ENCODE measurements at regions not wholly inside any gene's neighbourhood (a gene's known extent, or its start where the extent isn't known, plus 50 kb on each side); places are given as distances from the start of the nearest gene placed in this dataset.

- no peak overlapping the region for H3K4me3 ChIP-seq (ENCODE audit: low read length)
- TF ChIP-seq ZNF274 (IDR thresholded peaks at IDR 0.05; ENCODE audit: low read depth, low read length), result no peak
Measured at GRCh38 chr5:146993876-146994530, 115.4 kb upstream of the PPP2R2B start.

DNA sequence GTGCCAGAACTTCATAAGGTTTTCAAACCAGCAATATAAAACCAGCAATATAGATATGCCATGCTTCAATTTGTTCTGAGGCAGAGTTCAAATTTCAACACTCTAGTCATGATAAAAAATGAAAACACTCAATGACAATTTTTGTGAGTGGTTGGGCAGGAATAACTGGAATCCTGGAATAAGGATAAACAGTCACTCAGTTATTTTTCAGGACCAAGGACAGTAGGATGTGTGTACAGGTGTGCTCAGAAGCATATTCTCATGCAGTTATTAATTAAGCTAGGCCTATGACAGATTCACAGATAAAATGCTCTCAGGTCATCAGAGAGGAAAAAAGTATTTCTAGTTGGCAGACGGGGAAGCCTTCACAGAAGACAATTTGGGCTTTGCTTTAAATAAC lies 117.3 kb upstream of the PPP2R2B start:
- no peak for TF ChIP-seq ZNF274 (IDR thresholded peaks at IDR 0.05; ENCODE audit: low read depth, low read length)
- H3K4me3 ChIP-seq (ENCODE audit: low read length), result no peak overlapping the region

DNA sequence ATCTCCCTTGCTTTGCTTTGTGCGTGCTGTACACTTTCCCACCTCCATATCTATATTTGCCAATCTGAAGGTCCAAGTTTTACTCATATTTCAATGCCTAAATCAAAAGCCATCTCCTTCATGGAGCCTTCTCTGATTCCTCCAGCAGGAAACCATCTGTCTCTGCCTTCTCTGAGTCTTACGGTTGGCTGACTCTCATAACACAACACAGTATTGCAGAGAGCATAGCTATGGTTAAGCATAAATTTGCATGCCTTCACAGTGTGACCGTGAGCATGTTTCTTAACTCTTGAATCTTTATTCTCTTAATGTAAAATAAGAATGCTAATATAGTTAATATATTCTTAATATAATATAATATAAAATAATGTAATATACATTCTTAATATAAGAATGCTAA lies 136.8 kb upstream of the PPP2R2B start:
- no peak for TF ChIP-seq ZNF274 (IDR thresholded peaks at IDR 0.05; ENCODE audit: low read depth, low read length)
- H3K4me3 ChIP-seq (ENCODE audit: low read length), result no peak overlapping the region

DNA sequence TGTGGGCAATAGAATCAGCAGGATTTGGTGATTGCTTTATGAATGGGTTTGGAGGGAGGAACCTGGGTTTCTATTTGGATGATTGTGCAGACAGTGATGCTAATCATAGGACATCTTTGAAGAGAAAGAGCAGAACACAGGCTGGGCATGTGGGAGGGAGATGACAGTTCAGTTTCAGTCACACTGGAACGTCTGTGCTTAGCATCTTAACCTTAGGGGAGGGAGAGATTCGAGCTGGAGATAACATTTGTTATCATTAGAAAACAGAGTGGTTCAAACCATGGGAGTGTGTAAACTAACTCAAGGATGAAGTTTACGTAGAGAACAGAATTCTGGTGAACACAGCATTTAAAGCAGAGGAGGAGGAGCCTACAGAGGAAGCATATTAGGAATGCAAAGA lies 138.6 kb upstream of the PPP2R2B start:
- TF ChIP-seq ZNF274 (IDR thresholded peaks at IDR 0.05; ENCODE audit: low read depth, low read length), result no peak
- no peak overlapping the region for H3K4me3 ChIP-seq (ENCODE audit: low read length)

- TF ChIP-seq ZNF274 (IDR thresholded peaks at IDR 0.05; ENCODE audit: low read depth, low read length), result no peak
Measured at GRCh38 chr5:147017621-147018020, 139.1 kb upstream of the PPP2R2B start.

DNA sequence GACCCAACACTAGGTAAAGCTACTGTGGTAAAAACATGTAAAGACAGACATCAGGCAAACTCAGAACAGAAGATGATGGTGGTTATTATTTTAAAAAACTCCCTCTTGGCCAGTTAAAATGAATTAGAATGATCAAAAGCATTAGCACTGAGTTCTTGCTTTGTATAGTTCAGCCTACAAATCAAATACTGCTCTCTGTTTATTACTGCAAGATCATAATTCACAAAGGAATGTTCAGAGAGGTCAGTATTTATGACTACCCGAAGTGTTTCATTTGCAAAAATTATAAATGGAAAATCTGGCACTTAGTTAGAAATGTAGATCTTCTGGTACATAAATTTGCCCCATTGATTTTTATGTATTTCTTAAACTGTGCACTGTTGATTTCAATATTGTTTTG lies 140.3 kb upstream of the PPP2R2B start:
- H3K4me3 ChIP-seq (ENCODE audit: low read length), result no peak overlapping the region
- no peak for TF ChIP-seq ZNF274 (IDR thresholded peaks at IDR 0.05; ENCODE audit: low read depth, low read length)

More at GRCh38 chr5:147017621-147018020, 139.1 kb upstream of the PPP2R2B start:
- no peak overlapping the region for H3K4me3 ChIP-seq (ENCODE audit: low read length)

- no peak for TF ChIP-seq ZNF274 (IDR thresholded peaks at IDR 0.05; ENCODE audit: low read depth, low read length)
- no peak overlapping the region for H3K4me3 ChIP-seq (ENCODE audit: low read length)
Measured at GRCh38 chr5:147036691-147037245, 158.2 kb upstream of the PPP2R2B start.

DNA sequence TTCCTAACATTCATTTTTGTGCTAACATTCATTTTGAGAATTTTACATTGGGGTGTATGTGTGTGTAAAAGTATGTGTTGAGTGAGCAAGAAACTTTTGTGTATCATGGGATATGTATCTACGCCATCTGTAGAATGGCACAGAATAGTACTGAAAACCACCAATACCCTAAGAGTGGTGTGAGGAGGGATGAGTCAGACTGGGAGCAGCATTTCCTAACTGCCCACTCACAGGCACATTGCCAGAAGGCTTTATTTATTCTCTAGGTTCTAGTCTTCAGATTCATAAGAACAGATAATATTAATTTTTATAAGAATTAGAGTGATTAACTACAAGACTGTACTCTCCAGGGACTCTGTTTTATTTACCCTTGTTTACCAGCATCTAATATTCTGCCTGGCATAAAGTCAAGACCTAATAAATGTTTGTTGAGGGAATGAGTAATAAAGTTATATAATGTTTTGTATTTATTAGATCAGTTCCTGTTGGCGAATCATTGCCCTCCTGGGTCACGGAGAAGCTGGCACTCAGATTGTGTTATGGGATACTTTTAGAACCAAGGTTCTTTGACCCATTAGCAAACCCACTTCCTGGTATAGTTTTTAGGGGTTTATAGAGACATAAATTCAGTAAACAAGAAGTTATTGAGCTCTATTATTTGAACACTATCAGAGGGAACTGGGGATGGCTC lies 159.1 kb upstream of the PPP2R2B start:
- TF ChIP-seq ZNF274 (IDR thresholded peaks at IDR 0.05; ENCODE audit: low read depth, low read length), result no peak
- no peak overlapping the region for H3K4me3 ChIP-seq (ENCODE audit: low read length)

- TF ChIP-seq ZNF274 (IDR thresholded peaks at IDR 0.05; ENCODE audit: low read depth, low read length), result no peak
- no peak overlapping the region for H3K4me3 ChIP-seq (ENCODE audit: low read length)
Measured at GRCh38 chr5:147040856-147041255, 162.3 kb upstream of the PPP2R2B start.

- no peak overlapping the region for H3K4me3 ChIP-seq (ENCODE audit: low read length)
- TF ChIP-seq ZNF274 (IDR thresholded peaks at IDR 0.05; ENCODE audit: low read depth, low read length), result no peak
Measured at GRCh38 chr5:147044572-147045273, 166.2 kb upstream of the PPP2R2B start.

DNA sequence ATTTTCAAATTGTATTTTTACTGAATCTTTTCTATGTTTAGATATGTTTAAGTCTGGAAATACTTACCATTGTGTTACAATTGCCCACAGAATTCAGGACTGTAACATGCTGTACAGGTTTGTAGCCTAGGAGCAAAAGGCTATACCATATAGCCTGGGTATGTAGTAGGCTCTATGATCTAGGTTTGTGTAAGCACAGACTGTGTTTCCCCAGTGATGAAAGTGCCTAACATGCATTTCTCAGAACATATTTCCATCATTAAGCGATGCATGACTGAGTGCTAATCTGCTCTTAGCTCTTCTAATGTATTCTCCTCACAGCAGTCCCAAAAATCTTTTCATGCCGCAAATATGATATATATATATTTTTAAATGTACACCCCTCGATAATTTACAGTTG lies 166.7 kb upstream of the PPP2R2B start:
- no peak overlapping the region for H3K4me3 ChIP-seq (ENCODE audit: low read length)
- no peak for TF ChIP-seq ZNF274 (IDR thresholded peaks at IDR 0.05; ENCODE audit: low read depth, low read length)

- no peak for TF ChIP-seq ZNF274 (IDR thresholded peaks at IDR 0.05; ENCODE audit: low read depth, low read length)
- no peak overlapping the region for H3K4me3 ChIP-seq (ENCODE audit: low read length)
Measured at GRCh38 chr5:147046281-147046680, 167.7 kb upstream of the PPP2R2B start.

DNA sequence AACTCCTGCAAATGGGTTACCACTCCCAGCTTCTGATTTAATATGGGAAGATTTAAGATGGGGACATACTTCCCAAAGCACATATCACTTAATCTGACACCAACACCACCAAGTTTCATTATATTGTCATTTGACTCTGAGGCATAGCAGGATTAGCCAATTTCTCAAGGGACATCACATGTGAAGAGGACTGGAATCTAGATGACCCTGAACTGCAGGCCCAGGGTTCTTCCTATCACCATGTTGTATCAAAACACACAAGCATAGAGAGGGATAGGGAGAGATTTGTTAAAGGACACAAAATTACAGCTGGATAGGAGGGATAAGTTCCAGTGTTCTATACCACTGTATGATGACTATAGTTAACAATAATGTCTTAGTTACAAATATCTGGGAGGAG lies 168.3 kb upstream of the PPP2R2B start:
- H3K4me3 ChIP-seq (ENCODE audit: low read length), result no peak overlapping the region
- TF ChIP-seq ZNF274 (IDR thresholded peaks at IDR 0.05; ENCODE audit: low read depth, low read length), result no peak

GRCh38 chr5:147049764-147050163 lies 171.2 kb upstream of the PPP2R2B start:
- H3K4me3 ChIP-seq (ENCODE audit: low read length), result no peak overlapping the region
- no peak for TF ChIP-seq ZNF274 (IDR thresholded peaks at IDR 0.05; ENCODE audit: low read depth, low read length)

DNA sequence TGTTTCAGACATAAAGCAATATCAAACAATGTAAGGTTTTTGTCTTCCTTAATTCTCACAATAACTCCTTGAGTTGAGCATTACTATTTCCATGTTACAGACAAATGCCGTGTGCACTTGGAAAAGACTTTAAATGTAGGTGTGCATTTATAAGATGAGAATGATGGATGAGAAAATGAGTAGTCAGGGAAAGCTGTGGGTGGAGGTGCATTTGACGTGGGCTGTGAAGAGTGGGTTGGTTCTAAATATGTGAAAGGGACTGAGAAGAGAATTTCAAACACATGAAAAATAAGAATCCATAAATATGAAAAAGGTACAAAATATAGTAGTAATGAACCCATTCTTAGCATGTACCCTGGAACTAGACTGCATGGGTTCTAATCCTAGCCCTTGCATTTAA lies 171.6 kb upstream of the PPP2R2B start:
- no peak for TF ChIP-seq ZNF274 (IDR thresholded peaks at IDR 0.05; ENCODE audit: low read depth, low read length)
- H3K4me3 ChIP-seq (ENCODE audit: low read length), result no peak overlapping the region
